HPDE6-E6E7 (cell line): ENCODE measurements at regions not wholly inside any gene's neighbourhood (a gene's known extent, or its start where the extent isn't known, plus 50 kb on each side); places are given as distances from the start of the nearest gene placed in this dataset.
"Not testable (repeated sequence)": the region's sequence is repeated elsewhere in the genome, so short reads cannot be mapped to it uniquely, and the experiment has no call there.

Experiments
- DNase-seq: peaks from one replicate; pipeline ENCODE4 v3.0.0; 2011; ENCODE audit warnings: missing footprints; ENCODE audit errors: extremely low spot score

GRCh38 chr12:34190054-34190453, 167.8 kb downstream of the ALG10 start:
- DNase-seq = no peak

- DNase-seq = no peak
Measured at GRCh38 chr12:34198924-34199323, 176.6 kb downstream of the ALG10 start.

- no peak for DNase-seq
Measured at GRCh38 chr12:34203866-34204620, 181.7 kb downstream of the ALG10 start.

GRCh38 chr12:34204830-34205285, 182.6 kb downstream of the ALG10 start:
- no peak for DNase-seq

- DNase-seq = no peak
Measured at GRCh38 chr12:34205401-34205800, 183.1 kb downstream of the ALG10 start.

- DNase-seq = no peak
Measured at GRCh38 chr12:34206061-34206785, 183.9 kb downstream of the ALG10 start.

GRCh38 chr12:34207858-34208257, 185.6 kb downstream of the ALG10 start:
- no peak for DNase-seq

DNA sequence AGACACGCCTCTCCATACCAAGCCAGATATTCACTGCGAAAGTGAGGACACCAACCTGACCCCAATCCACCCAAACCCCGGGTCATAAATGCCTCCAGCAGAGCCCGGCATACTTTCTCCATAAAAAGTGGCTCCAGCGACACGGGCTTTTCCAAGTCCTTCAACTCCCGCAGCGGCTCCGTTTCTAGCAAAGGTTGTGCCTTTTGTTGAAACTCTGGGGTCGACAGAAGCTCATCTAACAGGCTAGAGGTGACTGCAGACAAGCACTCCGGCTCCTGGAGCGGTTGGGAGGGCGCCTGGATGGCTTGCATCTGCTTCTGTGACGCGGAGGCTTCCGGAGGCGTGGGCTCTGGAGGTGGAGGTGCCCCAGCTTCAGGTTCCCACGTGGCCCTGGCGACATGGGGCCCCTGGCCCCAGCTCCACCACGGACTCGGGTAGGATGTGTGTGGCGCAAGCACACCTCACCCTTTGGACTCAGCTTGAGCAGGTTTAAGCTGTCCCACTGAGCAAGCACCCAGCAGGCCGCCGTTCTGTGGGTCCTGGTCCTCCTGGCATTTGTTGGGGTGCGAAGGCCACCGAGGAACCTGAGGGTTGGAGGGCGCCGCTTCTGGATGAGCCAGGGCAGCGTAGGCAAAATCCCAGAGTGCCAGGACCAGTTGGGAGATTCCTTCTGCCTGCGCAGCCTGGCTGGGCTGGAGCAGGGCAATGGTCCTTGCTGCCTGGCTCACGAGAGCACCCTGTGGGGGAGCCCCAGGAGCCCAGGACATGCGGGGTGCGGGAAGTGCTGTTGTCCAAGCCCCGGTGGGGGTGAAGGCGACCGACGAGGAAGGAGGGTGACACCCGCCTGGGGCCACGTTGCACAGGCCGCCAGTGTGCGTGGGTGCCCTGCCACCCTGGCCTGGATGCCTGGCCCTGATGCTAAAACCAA, 186.3 kb downstream of the ALG10 start:
- DNase-seq = no peak

- no peak for DNase-seq
Measured at GRCh38 chr12:34209259-34209835, 187.1 kb downstream of the ALG10 start.

GRCh38 chr12:34210183-34210582, 187.9 kb downstream of the ALG10 start:
- DNase-seq = no peak

GRCh38 chr12:34210689-34211530, 188.6 kb downstream of the ALG10 start:
- DNase-seq = no peak

GRCh38 chr12:34212651-34213050, 190.4 kb downstream of the ALG10 start:
- no peak for DNase-seq

- DNase-seq = no peak
Measured at GRCh38 chr12:34214011-34214410, 191.7 kb downstream of the ALG10 start.

- no peak for DNase-seq
Measured at GRCh38 chr12:34215213-34215892, 193.1 kb downstream of the ALG10 start.

- DNase-seq = no peak
Measured at GRCh38 chr12:34215893-34216285, 193.6 kb downstream of the ALG10 start.

DNA sequence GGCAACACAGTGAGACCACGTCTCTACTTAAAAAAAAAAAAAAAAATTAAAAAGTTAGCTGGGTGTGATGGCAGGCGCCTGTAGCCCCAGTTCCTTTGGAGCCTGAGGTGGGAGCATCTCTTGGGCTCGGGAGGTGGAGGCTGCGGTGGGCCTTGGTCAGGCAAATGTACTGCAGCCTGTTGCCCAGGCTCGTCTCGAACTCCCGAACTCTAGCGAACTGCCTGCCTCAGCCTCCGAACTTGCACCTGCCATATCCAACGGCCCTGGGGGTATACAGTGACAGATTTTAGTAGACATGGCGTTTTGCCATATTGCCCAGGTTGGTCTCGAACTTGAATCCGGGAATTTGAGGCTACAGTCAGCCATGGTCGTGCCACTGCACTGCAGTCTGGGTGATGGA, 195.4 kb downstream of the ALG10 start:
- DNase-seq = no peak

GRCh38 chr12:34218193-34219045, 196.1 kb downstream of the ALG10 start:
- DNase-seq = no peak

DNA sequence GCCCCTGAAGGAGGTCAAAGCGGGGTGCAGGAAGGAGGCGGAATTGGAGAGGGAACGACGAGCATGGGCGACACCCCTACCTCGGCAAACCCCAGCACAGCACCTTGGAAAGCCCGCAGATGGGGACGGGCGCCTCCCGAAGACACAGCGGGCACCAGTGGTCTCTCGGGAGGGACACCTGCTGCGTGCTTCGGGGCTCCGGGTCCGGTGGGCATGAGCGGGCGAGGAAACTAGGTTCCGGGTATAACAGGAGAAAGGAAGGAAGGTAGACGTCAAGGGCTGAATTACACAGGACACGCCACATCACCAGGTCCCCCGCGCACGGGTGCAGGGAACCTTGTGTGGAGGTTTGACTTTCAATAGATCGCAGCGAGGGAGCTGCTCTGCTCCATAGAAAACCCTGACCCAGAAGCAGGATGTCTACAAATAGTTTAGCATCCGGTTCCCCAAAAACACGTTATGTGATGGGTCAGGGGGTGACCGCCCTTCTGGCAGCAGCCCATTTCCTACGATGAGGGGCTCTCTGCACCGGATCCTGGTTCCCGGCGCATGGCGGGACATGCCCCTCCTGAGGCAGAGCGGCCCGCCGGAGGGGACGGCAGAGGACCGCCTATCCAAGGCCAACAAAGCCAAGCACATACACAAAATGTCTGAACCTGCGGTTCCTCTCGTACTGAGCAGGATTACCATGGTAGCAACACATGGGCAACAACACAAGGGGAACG, 196.9 kb downstream of the ALG10 start:
- DNase-seq = no peak

GRCh38 chr12:34220079-34220478, 197.8 kb downstream of the ALG10 start:
- not testable (repeated sequence) for DNase-seq
